LNCaP clone FGC (cell line): ENCODE measurements at regions not wholly inside any gene's neighbourhood (a gene's known extent, or its start where the extent isn't known, plus 50 kb on each side); places are given as distances from the start of the nearest gene placed in this dataset.

Experiments
- DNase-seq: peaks from one replicate; pipeline ENCODE4 v3.0.0-alpha.2; 2011; ENCODE audit warnings: low read depth
- H3K4me3 ChIP-seq: 2 replicates; pipeline ENCODE4 v1.5.1; 2011; ENCODE audit warnings: mild to moderate bottlenecking, low read depth, low read length, control low read depth
- CTCF ChIP-seq: IDR thresholded peaks from 2 replicates; pipeline ENCODE4 v1.5.1; 2012; ENCODE audit warnings: mild to moderate bottlenecking; ENCODE audit not compliant: control insufficient read depth, insufficient read depth; ENCODE audit errors: extremely low read depth

GRCh38 chr9:108544866-108545265 lies 310.9 kb downstream of the ACTL7B start:
- TF ChIP-seq CTCF = no peak
- H3K4me3 ChIP-seq = no peak overlapping the region
- DNase-seq = no peak

GRCh38 chr9:108543251-108543778 lies 312.5 kb downstream of the ACTL7B start:
- DNase-seq = no peak
- no peak overlapping the region for H3K4me3 ChIP-seq
- TF ChIP-seq CTCF = no peak

- no peak overlapping the region for H3K4me3 ChIP-seq
- TF ChIP-seq CTCF = no peak
- DNase-seq = no peak
Observed at GRCh38 chr9:108537756-108538155, 318.0 kb downstream of the ACTL7B start.

GRCh38 chr9:108536836-108537601 lies 318.8 kb downstream of the ACTL7B start:
- no peak overlapping the region for H3K4me3 ChIP-seq
- no peak for DNase-seq
- no peak for TF ChIP-seq CTCF

GRCh38 chr9:108535526-108535925 lies 320.3 kb downstream of the ACTL7B start:
- DNase-seq = no peak
- H3K4me3 ChIP-seq = no peak overlapping the region
- peak; percentile 46; the same call in 1 of the 2 replicates for TF ChIP-seq CTCF

- TF ChIP-seq CTCF = no peak
- DNase-seq = no peak
- no peak overlapping the region for H3K4me3 ChIP-seq
Observed at GRCh38 chr9:108534741-108535140, 321.0 kb downstream of the ACTL7B start.

GRCh38 chr9:108530141-108530540 lies 325.6 kb downstream of the ACTL7B start:
- DNase-seq = no peak
- no peak for TF ChIP-seq CTCF

More at GRCh38 chr9:108530141-108530540, 325.6 kb downstream of the ACTL7B start:
- H3K4me3 ChIP-seq = no peak overlapping the region
